Endothelial cell (in vitro differentiated cells): ENCODE measurements at regions not wholly inside any gene's neighbourhood (a gene's known extent, or its start where the extent isn't known, plus 50 kb on each side); places are given as distances from the start of the nearest gene placed in this dataset.

Source experiments
- DNase-seq: peaks from one replicate; pipeline ENCODE4 v3.0.0; 2021; ENCODE audit warnings: low spot score
- H3K27ac Mint-ChIP-seq: one replicate; pipeline ENCODE4 v1.8.0; 2021; ENCODE audit warnings: mixed read lengths, inconsistent platforms; ENCODE audit not compliant: unreplicated experiment
- H3K27me3 Mint-ChIP-seq: one replicate; pipeline ENCODE4 v1.8.0; 2021; ENCODE audit warnings: mild to moderate bottlenecking, moderate library complexity, mixed read lengths, inconsistent platforms; ENCODE audit not compliant: unreplicated experiment
- H3K36me3 Mint-ChIP-seq: one replicate; pipeline ENCODE4 v1.8.0; 2021; ENCODE audit warnings: mild to moderate bottlenecking, low read depth, mixed read lengths, inconsistent platforms; ENCODE audit not compliant: unreplicated experiment
- H3K4me1 Mint-ChIP-seq: one replicate; pipeline ENCODE4 v1.8.0; 2021; ENCODE audit warnings: mild to moderate bottlenecking, mixed read lengths, inconsistent platforms; ENCODE audit not compliant: unreplicated experiment
- H3K4me3 Mint-ChIP-seq: one replicate; pipeline ENCODE4 v1.8.0; 2021; ENCODE audit warnings: mild to moderate bottlenecking, mixed read lengths, inconsistent platforms; ENCODE audit not compliant: unreplicated experiment
- H3K9me3 Mint-ChIP-seq: one replicate; pipeline ENCODE4 v1.8.0; 2021; ENCODE audit warnings: mixed read lengths, inconsistent platforms; ENCODE audit not compliant: unreplicated experiment
- TF ChIP-seq, protein P1 (sequence below): fragments of 200-600 bp; sonication (generic); IDR thresholded peaks from one replicate; pipeline ENCODE4 v1.5.0; 2021; ENCODE audit warnings: antibody characterized with exemption; ENCODE audit not compliant: unreplicated experiment

DNA sequence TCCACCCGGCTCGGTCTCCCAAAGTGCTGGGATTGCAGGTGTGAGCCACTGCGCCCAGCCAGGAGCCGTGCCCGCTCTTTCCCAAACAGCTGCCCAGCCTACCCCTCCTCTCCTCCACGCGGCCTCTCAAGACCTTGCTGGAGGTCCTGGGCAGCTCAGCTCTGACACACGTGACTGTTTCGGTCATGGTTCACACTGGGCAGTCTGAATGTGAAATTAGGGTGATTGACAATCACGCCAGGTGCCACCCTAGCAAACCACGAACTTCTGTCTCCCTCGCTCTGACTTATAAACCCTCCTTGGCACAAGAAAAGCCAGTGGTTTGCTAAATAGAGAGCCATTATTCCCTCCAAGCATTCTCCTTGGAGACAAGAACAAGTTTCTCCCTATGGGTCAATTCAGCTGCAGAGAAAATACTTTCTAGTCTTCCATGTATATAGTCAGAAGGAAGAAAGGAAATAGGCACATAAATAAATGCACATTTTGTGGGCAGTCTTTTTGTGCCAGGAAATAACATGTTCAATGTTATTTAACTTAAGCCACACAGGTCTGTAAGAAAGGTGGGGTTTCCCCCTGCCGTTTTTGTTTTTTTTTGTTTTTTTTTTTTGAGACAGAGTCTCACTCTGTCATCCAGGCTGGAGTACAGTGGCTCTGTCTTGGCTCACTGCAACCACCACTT, 121.9 kb upstream of the MEF2A start:
- Mint-ChIP-seq H3K4me3 (no peak overlapping the region), H3K27ac (no peak overlapping the region), H3K9me3 (no peaks in the 10 kb centered on the region), H3K27me3 (peaks cover 2% of the 10 kb centered on the region), H3K36me3 (no peaks in the 10 kb centered on the region), H3K4me1 (peaks cover 8% of the 10 kb centered on the region)
- DNase-seq, result no peak
- TF ChIP-seq, protein P1, sequence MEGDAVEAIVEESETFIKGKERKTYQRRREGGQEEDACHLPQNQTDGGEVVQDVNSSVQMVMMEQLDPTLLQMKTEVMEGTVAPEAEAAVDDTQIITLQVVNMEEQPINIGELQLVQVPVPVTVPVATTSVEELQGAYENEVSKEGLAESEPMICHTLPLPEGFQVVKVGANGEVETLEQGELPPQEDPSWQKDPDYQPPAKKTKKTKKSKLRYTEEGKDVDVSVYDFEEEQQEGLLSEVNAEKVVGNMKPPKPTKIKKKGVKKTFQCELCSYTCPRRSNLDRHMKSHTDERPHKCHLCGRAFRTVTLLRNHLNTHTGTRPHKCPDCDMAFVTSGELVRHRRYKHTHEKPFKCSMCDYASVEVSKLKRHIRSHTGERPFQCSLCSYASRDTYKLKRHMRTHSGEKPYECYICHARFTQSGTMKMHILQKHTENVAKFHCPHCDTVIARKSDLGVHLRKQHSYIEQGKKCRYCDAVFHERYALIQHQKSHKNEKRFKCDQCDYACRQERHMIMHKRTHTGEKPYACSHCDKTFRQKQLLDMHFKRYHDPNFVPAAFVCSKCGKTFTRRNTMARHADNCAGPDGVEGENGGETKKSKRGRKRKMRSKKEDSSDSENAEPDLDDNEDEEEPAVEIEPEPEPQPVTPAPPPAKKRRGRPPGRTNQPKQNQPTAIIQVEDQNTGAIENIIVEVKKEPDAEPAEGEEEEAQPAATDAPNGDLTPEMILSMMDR, result no peak

DNA sequence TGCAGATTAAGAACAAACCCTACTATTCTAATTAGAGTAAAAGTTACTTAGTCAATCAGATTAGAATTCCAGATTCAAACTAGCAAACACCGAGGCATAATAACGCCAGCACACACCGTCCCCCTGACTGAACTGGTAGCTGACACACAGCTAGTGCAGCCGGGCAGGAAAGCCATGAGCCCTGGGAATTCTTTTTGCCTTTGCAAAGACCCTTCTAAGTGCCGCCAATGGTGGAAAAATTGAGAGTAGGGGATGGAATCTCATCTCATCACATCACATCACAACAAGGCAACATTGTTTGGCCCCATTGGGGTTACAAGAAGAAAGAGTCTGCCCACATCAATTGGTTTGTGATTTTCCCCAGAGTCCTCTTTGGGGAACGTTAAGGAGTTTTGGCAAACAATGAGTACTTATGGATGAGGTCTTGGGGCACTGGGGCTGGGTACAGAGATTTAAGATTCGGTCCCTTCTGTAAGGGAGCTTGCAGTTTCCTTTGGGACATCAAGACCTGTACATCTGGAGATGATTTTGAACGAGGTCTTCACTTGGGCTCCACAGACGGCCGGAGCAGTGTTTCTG, 120.4 kb upstream of the MEF2A start:
- Mint-ChIP-seq H3K36me3 (no peaks in the 10 kb centered on the region), H3K4me3 (no peak overlapping the region), H3K4me1 (peaks cover 6% of the 10 kb centered on the region), H3K9me3 (no peaks in the 10 kb centered on the region), H3K27me3 (peaks cover 2% of the 10 kb centered on the region), H3K27ac (no peak overlapping the region)
- TF ChIP-seq, protein P1, result no peak
- DNase-seq, result no peak

DNA sequence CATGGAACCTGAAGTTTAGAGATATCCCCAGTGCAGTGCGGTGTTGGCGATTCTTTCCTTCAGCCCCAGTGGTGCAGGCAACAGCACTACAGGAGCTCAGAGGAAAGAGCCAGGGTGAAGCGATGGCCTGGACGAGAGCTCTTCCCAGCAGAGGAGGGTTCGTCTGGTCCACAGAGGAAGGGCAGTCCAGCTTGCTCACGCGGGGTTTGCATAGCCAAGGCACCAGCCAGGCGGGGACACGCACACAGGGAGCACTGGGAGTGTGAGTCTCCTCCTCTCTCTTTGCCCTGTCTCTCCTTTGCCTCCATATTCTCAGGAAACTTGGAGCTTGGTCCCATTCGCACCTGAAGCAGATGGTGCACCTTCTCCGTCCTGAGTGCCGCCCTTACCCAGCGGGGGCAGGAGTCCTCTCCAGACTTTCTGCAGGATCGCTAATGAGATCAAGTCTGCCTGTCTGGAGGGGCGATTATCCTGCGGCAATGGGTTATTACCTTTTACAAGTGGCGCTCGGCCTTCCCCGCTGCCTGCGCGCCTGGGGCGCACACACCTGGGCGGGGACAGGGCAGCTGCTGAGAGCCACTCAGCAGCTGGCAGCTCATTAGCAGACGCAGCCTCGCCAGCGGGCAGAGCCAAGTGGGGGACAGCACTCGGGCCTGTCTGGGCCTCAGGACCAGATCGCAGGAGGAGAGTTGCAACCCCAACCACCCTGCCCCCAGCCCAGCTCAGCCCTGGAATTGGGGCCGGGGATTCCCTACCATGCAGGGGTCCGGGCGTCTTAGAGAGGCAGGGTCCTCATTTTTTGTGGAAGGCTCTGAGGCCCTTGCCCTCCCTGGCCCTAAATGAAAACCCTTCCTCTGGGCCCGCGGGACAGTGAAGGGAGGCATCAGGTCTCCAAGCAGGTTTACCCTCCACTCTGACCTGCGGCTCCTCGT, 119.0 kb upstream of the MEF2A start:
- no peak for DNase-seq
- no peaks in the 10 kb centered on the region for H3K36me3 Mint-ChIP-seq
- no peak overlapping the region for H3K27ac Mint-ChIP-seq
- TF ChIP-seq, protein P1, result no peak
- H3K9me3 Mint-ChIP-seq, result no peaks in the 10 kb centered on the region
- peaks cover 10% of the 10 kb centered on the region for H3K4me1 Mint-ChIP-seq
- no peaks in the 10 kb centered on the region for H3K27me3 Mint-ChIP-seq
- no peak overlapping the region for H3K4me3 Mint-ChIP-seq

DNA sequence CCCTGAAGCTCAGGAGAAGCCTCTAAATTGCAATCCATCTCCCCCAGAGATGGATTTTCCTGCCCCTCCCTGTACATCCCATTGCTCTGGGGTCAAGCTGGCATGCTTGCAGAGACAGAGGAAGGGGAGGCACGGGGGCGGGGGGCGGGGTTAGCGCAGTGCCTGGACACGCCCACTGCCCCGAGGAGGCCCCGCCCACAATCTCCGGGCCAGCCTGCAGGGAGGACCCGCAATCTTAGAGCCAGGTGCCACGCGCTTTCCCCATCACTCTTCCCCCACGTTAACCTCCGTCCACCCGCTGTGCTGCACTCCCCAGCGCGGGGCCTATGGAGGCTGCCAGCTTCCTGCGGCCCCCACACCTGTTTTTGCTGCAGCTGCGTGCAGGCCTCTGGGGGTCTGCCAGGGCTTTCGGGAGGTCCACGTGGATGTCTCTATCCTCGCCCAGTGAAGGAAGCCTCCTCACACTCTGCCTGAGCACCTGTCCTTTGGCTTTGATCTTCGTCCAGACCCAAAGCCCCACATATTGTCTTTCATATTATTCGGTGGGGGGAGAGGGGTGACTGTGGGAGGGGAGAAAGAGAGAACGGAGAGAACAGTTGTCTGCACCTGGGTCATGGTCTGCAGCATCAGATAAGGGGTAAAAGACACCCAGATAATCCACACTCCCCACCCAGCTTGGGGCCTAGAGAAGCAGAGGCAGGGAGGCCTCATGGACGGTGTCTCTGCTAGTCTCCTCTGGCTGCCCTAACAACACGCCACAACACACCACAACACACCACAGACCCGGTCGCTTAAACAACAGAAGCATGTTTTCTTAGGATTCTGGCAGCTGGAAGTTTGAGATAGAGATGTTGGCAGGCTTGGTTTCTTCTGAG, 118.0 kb upstream of the MEF2A start:
- Mint-ChIP-seq H3K4me1 (peaks cover 10% of the 10 kb centered on the region), H3K36me3 (no peaks in the 10 kb centered on the region), H3K27me3 (no peaks in the 10 kb centered on the region), H3K4me3 (no peak overlapping the region), H3K27ac (no peak overlapping the region), H3K9me3 (no peaks in the 10 kb centered on the region)
- no peak for DNase-seq
- TF ChIP-seq, protein P1, result no peak
